Gastroesophageal sphincter (tissue), 4 donors: ENCODE measurements at regions not wholly inside any gene's neighbourhood (a gene's known extent, or its start where the extent isn't known, plus 50 kb on each side); places are given as distances from the start of the nearest gene placed in this dataset.
"Not testable (repeated sequence)": the region's sequence is repeated elsewhere in the genome, so short reads cannot be mapped to it uniquely, and the experiment has no call there.

Experiments
- ATAC-seq: fragments of 150-250 bp; one replicate; pipeline ENCODE4 v1.9.1; 2016; ENCODE audit warnings: mild to moderate bottlenecking, moderate library complexity
- H3K27ac ChIP-seq, 4 donors: fragments of 200-600 bp; sonication (generic) in 3 of 4; 1 replicate in 3 of 4; 2 replicates in 1 of 4; pipeline ENCODE4 v1.5.1; 2016 to 2019
- H3K27me3 ChIP-seq: fragments of 200-600 bp; sonication (generic); one replicate; pipeline ENCODE4 v1.5.1; 2019
- H3K36me3 ChIP-seq, 2 donors: fragments of 200-600 bp; sonication (generic); one replicate each; pipeline ENCODE4 v1.5.1; 2019; ENCODE audit warnings: control low read depth in 1 of 2
- H3K4me1 ChIP-seq, 3 donors: fragments of 200-600 bp; sonication (generic); 1 replicate in 2 of 3; 2 replicates in 1 of 3; pipeline ENCODE4 v1.5.1; 2016 to 2019; ENCODE audit warnings: control low read depth in 2 of 3
- H3K4me3 ChIP-seq, 2 donors: fragments of 200-600 bp; sonication (generic); one replicate each; pipeline ENCODE4 v1.5.1; 2019; ENCODE audit warnings: mild to moderate bottlenecking in 1 of 2, moderate library complexity in 1 of 2
- H3K9me3 ChIP-seq, 3 donors: fragments of 200-600 bp; sonication (generic); one replicate each; pipeline ENCODE4 v1.5.1; 2017 to 2019; ENCODE audit warnings: control low read depth in 2 of 3
- EP300 ChIP-seq: sonication (generic); formaldehyde crosslinking; IDR thresholded peaks from one replicate; pipeline ENCODE4 v1.6.1; 2017; ENCODE audit warnings: antibody characterized with exemption, mild to moderate bottlenecking
- POLR2A ChIP-seq, 2 donors: fragments of 450-650 bp; IDR thresholded peaks; one replicate each; pipeline ENCODE4 v1.6.1; 2017; ENCODE audit warnings: antibody characterized with exemption in 2 of 2, mild to moderate bottlenecking in 2 of 2, moderate library complexity in 1 of 2
- POLR2AphosphoS5 ChIP-seq: sonication (generic); formaldehyde crosslinking; IDR thresholded peaks from one replicate; pipeline ENCODE4 v1.6.1; 2017; ENCODE audit warnings: antibody characterized with exemption
- WGBS, 2 donors: methylation state at CpG; one replicate each; pipeline ENCODE4 v1.1.5; 2018; ENCODE audit warnings: low coverage in 1 of 2; 5-methylcytosine and 5-hydroxymethylcytosine counted together
- TF ChIP-seq, protein P1 (sequence below), 4 experiments: fragments of 200-600 bp in 2 of 4; fragments of 450-650 bp in 2 of 4; sonication (generic) in 1 of 4; IDR thresholded peaks; one replicate each; pipeline ENCODE4 v1.5.1; 2017 to 2019; ENCODE audit warnings: antibody characterized with exemption in 4 of 4, mild to moderate bottlenecking in 2 of 4, moderate library complexity in 2 of 4

DNA sequence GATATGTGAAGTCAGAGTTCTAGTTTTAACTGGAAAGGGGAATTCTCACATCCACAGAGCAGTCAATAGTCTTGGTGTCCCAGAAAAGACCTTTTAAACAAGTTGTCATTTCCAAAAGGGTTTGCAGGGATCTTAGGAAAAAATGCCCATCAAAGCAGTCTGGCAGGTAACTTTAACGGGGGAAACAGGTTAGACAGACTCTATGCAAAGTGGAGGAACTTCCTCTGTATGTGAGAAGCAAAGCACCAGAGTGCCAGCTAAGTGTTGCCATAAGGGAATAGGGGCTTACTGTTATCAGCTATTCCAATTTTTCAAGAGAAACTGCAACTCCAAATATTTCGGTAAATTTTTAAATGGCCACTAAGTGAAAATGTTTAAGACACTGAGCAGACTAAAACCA, 307.9 kb upstream of the MDFIC2 start:
- H3K36me3 ChIP-seq: no peaks in the 10 kb centered on the region
- H3K27ac ChIP-seq: no peak overlapping the region
- H3K27me3 ChIP-seq: no peaks in the 10 kb centered on the region
- TF ChIP-seq POLR2AphosphoS5 (no peak), POLR2A (IDR thresholded peaks at IDR 0.05) (no peak), EP300 (no peak)
- TF ChIP-seq, protein P1, sequence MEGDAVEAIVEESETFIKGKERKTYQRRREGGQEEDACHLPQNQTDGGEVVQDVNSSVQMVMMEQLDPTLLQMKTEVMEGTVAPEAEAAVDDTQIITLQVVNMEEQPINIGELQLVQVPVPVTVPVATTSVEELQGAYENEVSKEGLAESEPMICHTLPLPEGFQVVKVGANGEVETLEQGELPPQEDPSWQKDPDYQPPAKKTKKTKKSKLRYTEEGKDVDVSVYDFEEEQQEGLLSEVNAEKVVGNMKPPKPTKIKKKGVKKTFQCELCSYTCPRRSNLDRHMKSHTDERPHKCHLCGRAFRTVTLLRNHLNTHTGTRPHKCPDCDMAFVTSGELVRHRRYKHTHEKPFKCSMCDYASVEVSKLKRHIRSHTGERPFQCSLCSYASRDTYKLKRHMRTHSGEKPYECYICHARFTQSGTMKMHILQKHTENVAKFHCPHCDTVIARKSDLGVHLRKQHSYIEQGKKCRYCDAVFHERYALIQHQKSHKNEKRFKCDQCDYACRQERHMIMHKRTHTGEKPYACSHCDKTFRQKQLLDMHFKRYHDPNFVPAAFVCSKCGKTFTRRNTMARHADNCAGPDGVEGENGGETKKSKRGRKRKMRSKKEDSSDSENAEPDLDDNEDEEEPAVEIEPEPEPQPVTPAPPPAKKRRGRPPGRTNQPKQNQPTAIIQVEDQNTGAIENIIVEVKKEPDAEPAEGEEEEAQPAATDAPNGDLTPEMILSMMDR (IDR thresholded peaks at IDR 0.05): no peak
- no peaks in the 10 kb centered on the region for H3K9me3 ChIP-seq
- H3K4me3 ChIP-seq: no peak overlapping the region
- 26 to 56% methylated on average over 2 of the region's 2 CpGs for WGBS, 2 donors
- H3K4me1 ChIP-seq: no peaks in the 10 kb centered on the region
- no peak for ATAC-seq

DNA sequence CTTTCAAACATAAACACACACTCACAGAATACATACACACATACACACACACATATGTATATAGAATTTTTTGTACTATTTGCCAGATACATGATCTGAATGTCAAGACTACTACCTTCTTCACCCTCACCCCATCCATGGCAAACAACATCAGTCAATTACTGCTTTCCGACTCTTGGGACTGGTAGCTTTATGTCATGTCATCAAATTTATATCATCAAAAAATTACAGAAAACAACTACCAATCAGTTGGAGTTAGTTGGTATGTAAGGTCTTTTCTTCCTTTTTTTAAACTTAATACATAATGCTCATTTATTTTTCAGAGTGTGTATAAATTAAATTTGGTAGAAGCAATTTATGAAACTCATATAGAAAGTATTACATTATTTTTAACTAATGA, 305.7 kb upstream of the MDFIC2 start:
- Histone ChIP-seq H3K27ac (no peak overlapping the region), H3K27me3 (no peaks in the 10 kb centered on the region), H3K4me3 (no peak overlapping the region), H3K36me3 (no peaks in the 10 kb centered on the region), H3K4me1 (no peaks in the 10 kb centered on the region), H3K9me3 (no peaks in the 10 kb centered on the region)
- ATAC-seq: no peak
- TF ChIP-seq POLR2AphosphoS5 (no peak), POLR2A (IDR thresholded peaks at IDR 0.05) (no peak)
- WGBS, 2 donors: 100% methylated on average over 1 of the region's 1 CpG

DNA sequence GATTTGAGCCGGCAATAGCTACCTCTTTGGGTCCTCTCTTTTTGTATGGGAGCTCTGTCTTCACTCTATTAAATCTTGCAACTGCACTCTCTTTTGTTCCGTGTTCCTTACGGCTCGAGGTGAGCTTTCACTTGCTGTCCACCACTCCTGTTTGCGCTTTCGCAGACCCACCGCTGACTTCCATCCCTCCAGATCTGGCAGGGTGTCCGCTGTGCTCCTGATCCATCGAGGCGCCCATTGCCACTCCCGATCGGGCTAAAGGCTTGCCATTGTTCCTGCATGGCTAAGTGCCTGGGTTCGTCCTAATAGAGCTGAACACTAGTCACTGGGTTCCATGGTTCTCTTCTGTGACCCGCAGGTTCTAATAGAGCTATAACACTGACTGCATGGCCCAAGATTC, 304.9 kb upstream of the MDFIC2 start:
- H3K4me1 ChIP-seq, H3K36me3 ChIP-seq, H3K9me3 ChIP-seq, H3K27me3 ChIP-seq, H3K4me3 ChIP-seq, ATAC-seq, H3K27ac ChIP-seq: not testable (repeated sequence)
- WGBS, 2 donors: 97 to 100% methylated on average over 3 to 13 of the region's 14 CpGs

DNA sequence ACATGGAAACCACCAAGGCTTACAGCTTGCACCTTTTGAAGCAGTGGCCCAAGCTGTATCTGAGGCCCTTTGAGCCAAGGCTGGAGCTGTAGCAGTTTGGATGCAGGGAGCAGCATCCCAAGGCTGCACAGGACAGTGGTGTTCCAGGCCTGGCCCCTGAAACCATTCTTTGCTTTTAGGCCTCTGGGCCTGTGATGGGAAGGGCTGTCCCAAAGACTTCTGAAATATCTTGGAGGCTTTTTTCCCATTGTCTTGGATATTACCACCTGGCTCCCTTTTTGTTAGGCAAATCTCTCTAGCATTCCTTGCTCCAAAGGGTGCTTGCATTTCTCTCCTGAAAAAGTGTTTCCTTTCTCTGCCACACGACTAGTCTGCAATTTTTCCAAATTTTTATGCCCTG, 302.8 kb upstream of the MDFIC2 start:
- WGBS, 2 donors: 0 to 46% methylated on average over 1 of the region's 1 CpG

DNA sequence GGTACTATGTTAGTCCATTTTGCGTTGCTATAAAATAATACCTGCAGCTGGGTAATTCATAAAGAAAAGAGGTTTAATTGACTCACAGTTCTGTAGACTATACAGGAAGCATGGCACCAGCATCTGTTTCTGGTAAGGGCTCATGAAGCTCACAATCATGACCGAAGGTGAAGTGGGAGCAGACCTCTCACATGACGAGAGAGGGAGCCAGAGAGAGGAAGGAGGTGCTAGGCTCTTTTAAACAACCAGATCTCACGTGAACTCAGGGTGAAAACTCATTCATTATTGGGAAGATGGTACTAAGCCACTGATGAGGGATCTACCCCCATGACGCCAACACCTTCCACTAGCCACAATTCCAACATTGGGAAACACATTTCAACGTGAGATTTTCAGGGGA, 301.7 kb upstream of the MDFIC2 start:
- H3K27ac ChIP-seq: no peak overlapping the region
- no peak for ATAC-seq
- no peak for TF ChIP-seq POLR2A (IDR thresholded peaks at IDR 0.05)
- no peak for TF ChIP-seq EP300
- TF ChIP-seq POLR2AphosphoS5: no peak
- TF ChIP-seq, protein P1 (IDR thresholded peaks at IDR 0.05): no peak
- H3K4me3 ChIP-seq: no peak overlapping the region
- H3K27me3 ChIP-seq: no peaks in the 10 kb centered on the region
- H3K9me3 ChIP-seq: no peaks in the 10 kb centered on the region
- no peaks in the 10 kb centered on the region for H3K36me3 ChIP-seq
- WGBS, 2 donors: 94 to 98% methylated on average over 4 to 6 of the region's 6 CpGs
- H3K4me1 ChIP-seq: no peaks in the 10 kb centered on the region

More for the DNA sequence above, 302.8 kb upstream of the MDFIC2 start:
- Histone ChIP-seq H3K27ac (no peak overlapping the region), H3K9me3 (no peaks in the 10 kb centered on the region), H3K27me3 (no peaks in the 10 kb centered on the region), H3K4me1 (no peaks in the 10 kb centered on the region), H3K4me3 (no peak overlapping the region), H3K36me3 (no peaks in the 10 kb centered on the region)
- no peak for ATAC-seq
- TF ChIP-seq, protein P1 (IDR thresholded peaks at IDR 0.05): no peak
- TF ChIP-seq POLR2AphosphoS5: no peak
- TF ChIP-seq POLR2A (IDR thresholded peaks at IDR 0.05): no peak
- no peak for TF ChIP-seq EP300

DNA sequence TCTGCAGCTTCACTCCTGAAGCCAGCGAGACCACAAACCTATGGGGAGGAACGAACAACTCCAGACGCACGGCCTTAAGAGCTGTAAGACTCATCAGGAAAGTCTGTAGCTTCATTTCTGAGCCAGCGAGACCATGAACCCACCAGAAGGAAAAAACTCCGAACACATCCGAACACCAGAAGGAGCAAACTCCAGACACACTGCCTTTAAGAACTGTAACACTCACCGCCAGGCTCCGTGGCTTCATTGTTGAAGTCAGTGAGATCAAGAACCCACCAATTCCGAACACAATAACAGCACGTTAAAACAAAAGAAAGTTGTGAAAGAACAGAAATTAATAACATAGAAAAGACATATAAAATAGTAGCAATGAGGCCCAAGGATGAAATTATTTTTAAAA, 300.5 kb upstream of the MDFIC2 start:
- no peak overlapping the region for H3K27ac ChIP-seq
- no peak overlapping the region for H3K4me3 ChIP-seq
- H3K36me3 ChIP-seq: no peaks in the 10 kb centered on the region
- no peak for ATAC-seq
- H3K27me3 ChIP-seq: no peaks in the 10 kb centered on the region
- H3K4me1 ChIP-seq: no peaks in the 10 kb centered on the region
- H3K9me3 ChIP-seq: no peaks in the 10 kb centered on the region
- 86 to 97% methylated on average over 6 to 7 of the region's 11 CpGs for WGBS, 2 donors
- TF ChIP-seq POLR2A (IDR thresholded peaks at IDR 0.05) (no peak), POLR2AphosphoS5 (no peak), EP300 (no peak)
- TF ChIP-seq, protein P1 (IDR thresholded peaks at IDR 0.05): no peak

DNA sequence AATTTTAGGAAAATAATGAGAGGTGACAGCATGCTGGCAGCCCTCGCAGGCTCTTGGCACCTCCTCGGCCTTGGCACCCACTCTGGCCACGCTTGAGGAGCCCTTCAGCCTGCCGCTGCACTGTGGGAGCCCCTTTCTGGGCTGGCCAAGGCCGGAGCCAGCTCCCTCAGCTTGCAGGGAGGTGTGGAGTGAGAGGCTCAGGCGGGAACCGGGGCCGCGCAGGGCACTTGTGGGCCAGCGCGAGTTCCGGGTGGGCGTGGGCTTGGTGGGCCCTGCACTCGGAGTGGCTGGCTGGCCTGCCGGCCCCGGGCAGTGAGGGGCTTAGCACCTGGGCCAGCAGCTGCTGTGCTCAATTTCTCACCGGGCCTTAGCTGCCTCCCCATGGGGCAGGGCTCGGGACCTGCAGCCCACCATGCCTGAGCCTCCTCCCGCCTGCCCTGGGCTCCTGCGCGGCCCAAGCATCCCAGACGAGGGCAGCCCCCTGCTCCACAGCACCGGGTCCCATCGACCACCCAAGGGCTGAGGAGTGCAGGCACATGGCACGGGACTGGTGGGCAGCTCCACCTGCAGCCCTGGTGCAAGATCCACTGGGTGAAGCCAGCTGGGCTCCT, 299.3 kb upstream of the MDFIC2 start:
- not testable (repeated sequence) for H3K9me3 ChIP-seq, H3K27ac ChIP-seq, ATAC-seq, H3K4me3 ChIP-seq, H3K4me1 ChIP-seq, H3K36me3 ChIP-seq, H3K27me3 ChIP-seq
- 98% methylated on average over 9 of the region's 25 CpGs; no CpG with 5 or more reads in 1 of the 2 donors for WGBS, 2 donors
